ENCODE measurements at regions not wholly inside any gene's neighbourhood (a gene's known extent, or its start where the extent isn't known, plus 50 kb on each side); places are given as distances from the start of the nearest gene placed in this dataset.

GRCh38 chr6:92688342-92688741 is 731.0 kb downstream of the EPHA7 start:
- Histone ChIP-seq H4K91ac (ENCODE audit: insufficient read length, low read depth, low read length) (no peak overlapping the region), H3K23me2 (ENCODE audit: insufficient read length, low read depth, low read length, poor library complexity, severe bottlenecking) (no peaks in the 10 kb centered on the region), H2AFZ (ENCODE audit: low read length) (no peak overlapping the region), H3K79me2 (ENCODE audit: insufficient read depth, low read length) (no peaks in the 10 kb centered on the region), H3K9me3 (ENCODE audit: control insufficient read depth, low read depth, low read length) (no peaks in the 10 kb centered on the region), H3K4me2 (ENCODE audit: insufficient read depth, insufficient read length, low read length) (no peak overlapping the region), H3K79me1 (ENCODE audit: insufficient read depth, low read depth, low read length, poor library complexity, severe bottlenecking) (no peaks in the 10 kb centered on the region), H3K27me3 (ENCODE audit: insufficient read depth, low read length) (no peaks in the 10 kb centered on the region), H3K4ac (ENCODE audit: low read depth, low read length) (no peak overlapping the region), H3K23ac (ENCODE audit: insufficient read length, low read depth, low read length) (no peak overlapping the region), H2BK20ac (ENCODE audit: low read depth, low read length, poor library complexity, severe bottlenecking) (no peak overlapping the region), H3K18ac (ENCODE audit: insufficient read length, low read depth, low read length) (no peak overlapping the region), H3K27ac (ENCODE audit: insufficient read length, low read depth, low read length) (no peak overlapping the region), H4K5ac (ENCODE audit: insufficient read length, low read depth, low read length) (no peak overlapping the region), H2BK15ac (ENCODE audit: low read depth, low read length) (no peak overlapping the region), H4K20me1 (ENCODE audit: control insufficient read depth, insufficient read depth, insufficient read length) (no peaks in the 10 kb centered on the region), H3K4me1 (ENCODE audit: insufficient read depth, low read length) (no peaks in the 10 kb centered on the region), H2BK12ac (ENCODE audit: insufficient read length, low read depth, low read length) (no peak overlapping the region), H4K8ac (replicated peaks; ENCODE audit: insufficient read length, low read depth, low read length) (no peak overlapping the region), H2BK5ac (ENCODE audit: insufficient read length, low read length) (no peak overlapping the region), H3T11ph (ENCODE audit: low read length) (no peak overlapping the region), H3K9ac (ENCODE audit: extremely low read depth, insufficient read length, low read length) (no peak overlapping the region), H3K14ac (ENCODE audit: insufficient read depth, low read length) (no peak overlapping the region), H2BK120ac (ENCODE audit: low read depth, low read length, poor library complexity, severe bottlenecking) (no peak overlapping the region), H2AK5ac (ENCODE audit: insufficient read length, low read length) (no peak overlapping the region), H3K56ac (ENCODE audit: insufficient read length, low read depth, low read length) (no peak overlapping the region)
- H3K36me3 Mint-ChIP-seq (ENCODE audit: insufficient read depth in 1 of 3, low read depth in 3 of 3), result no peaks in the 10 kb centered on the region
- DNase-seq, result no peak
- H3K27ac Mint-ChIP-seq, result peak overlapping the region in 1 of 3 experiments; percentile 5; a peak in 1 of 7 replicates
- no CpG with 5 or more reads among the region's 2 CpGs for WGBS (ENCODE audit: extremely low coverage, insufficient read length, low lambda C conversion rate)
- no peak for TF ChIP-seq CTCF (conservative IDR thresholded peaks at IDR 0.05)
- H3K4me1 Mint-ChIP-seq, result no peaks in the 10 kb centered on the region
- H3K4me3 Mint-ChIP-seq, result no peak overlapping the region
- no peaks in the 10 kb centered on the region for H3K9me3 Mint-ChIP-seq
- no peaks in the 10 kb centered on the region for H3K27me3 Mint-ChIP-seq (ENCODE audit: low read depth)

Data from H9 (cell line).